ENCODE measurements at regions not wholly inside any gene's neighbourhood (a gene's known extent, or its start where the extent isn't known, plus 50 kb on each side); places are given as distances from the start of the nearest gene placed in this dataset.

DNA sequence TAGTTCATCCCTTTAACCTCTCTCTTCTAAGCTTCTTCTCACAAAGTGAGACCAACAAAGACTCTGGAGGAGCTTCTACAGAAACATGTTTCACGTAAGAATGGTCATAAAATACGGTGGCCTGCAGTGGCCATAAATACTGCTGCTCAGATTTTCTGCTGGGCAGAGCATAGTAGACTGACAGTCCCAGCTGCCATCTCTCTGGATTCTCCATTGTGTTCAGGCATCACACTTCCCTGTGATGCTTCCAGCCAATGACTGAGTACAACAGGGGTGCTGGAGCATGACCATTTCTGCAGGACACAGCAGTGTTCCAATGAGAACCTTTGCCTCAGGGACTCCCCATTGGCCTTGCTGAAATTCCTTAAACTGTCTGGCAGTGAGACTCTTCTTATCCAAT lies 392.6 kb downstream of the MMUT start:
- TF ChIP-seq POLR2A (IDR thresholded peaks at IDR 0.05): no peak
- TF ChIP-seq CTCF (IDR thresholded peaks at IDR 0.05): no peak
- no peak for TF ChIP-seq POLR2AphosphoS5 (IDR thresholded peaks at IDR 0.05)
- no peak for TF ChIP-seq EP300 (IDR thresholded peaks at IDR 0.05)
